ENCODE measurements at regions not wholly inside any gene's neighbourhood (a gene's known extent, or its start where the extent isn't known, plus 50 kb on each side); places are given as distances from the start of the nearest gene placed in this dataset.
A peak's percentile ranks its signal among the peaks of the same experiment; 100 is the strongest.

DNA sequence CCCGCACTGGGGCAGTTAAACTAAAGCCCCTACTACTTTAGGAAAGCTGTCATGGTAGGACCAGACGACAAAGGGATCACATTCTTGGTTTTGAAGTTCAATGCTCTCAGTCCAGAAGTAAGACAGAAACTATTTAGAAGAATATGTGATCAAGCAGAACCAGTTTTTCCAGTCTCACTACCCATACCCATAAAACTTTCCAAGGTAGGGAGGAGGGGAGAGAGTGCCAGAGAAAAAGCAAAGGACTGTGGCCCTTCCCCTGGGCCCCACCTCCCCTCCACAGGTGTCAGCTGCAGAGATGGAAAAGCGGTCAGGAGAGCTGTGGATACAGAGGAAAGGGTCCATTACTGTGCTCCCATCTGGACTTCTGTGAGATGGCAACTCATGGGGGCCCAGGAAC lies 587.1 kb downstream of the SOX6 start:
- H3K4me2 ChIP-seq (ENCODE audit: low read depth, low read length): no peak overlapping the region
- H3K27me3 ChIP-seq (ENCODE audit: control insufficient read depth in 1 of 2, insufficient read depth in 2 of 2, low read length in 2 of 2): no peaks in the 10 kb centered on the region
- TF ChIP-seq GTF2F1 (IDR thresholded peaks at IDR 0.05; ENCODE audit: low read length) (no peak), ZNF883 (CRISPR knock-in tag; IDR thresholded peaks at IDR 0.05; ENCODE audit: not compliant biosample characterization) (no peak), NR2C2 (CRISPR knock-in tag; IDR thresholded peaks at IDR 0.05; ENCODE audit: borderline replicate concordance) (no peak), NFE2 (CRISPR knock-in tag; IDR thresholded peaks at IDR 0.05) (no peak), EED (CRISPR knock-in tag; IDR thresholded peaks at IDR 0.05) (no peak), RBFOX2 (IDR thresholded peaks at IDR 0.05; ENCODE audit: low read depth, low read length) (no peak), MXD4 (CRISPR knock-in tag; IDR thresholded peaks at IDR 0.05) (no peak)
- TF ChIP-seq, protein P1, sequence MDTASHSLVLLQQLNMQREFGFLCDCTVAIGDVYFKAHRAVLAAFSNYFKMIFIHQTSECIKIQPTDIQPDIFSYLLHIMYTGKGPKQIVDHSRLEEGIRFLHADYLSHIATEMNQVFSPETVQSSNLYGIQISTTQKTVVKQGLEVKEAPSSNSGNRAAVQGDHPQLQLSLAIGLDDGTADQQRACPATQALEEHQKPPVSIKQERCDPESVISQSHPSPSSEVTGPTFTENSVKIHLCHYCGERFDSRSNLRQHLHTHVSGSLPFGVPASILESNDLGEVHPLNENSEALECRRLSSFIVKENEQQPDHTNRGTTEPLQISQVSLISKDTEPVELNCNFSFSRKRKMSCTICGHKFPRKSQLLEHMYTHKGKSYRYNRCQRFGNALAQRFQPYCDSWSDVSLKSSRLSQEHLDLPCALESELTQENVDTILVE (CRISPR knock-in tag; IDR thresholded peaks at IDR 0.05): no peak
- H3K4me1 ChIP-seq (ENCODE audit: insufficient read depth, low read length): no peaks in the 10 kb centered on the region
- POLR2A ChIA-PET: no interaction called here
- H3K4me3 ChIP-seq (replicated peaks in 1 of 3; ENCODE audit: insufficient read depth in 1 of 3, low read depth in 2 of 3, low read length in 3 of 3): no peak overlapping the region
- H3K9ac ChIP-seq (ENCODE audit: insufficient read depth, low read depth, low read length): no peak overlapping the region
- no peak overlapping the region for H3K27ac ChIP-seq (ENCODE audit: extremely low read length, insufficient read depth, low read length)
- H3K9me3 ChIP-seq (ENCODE audit: low read length): no peaks in the 10 kb centered on the region
- FAIRE-seq: no peak
- BruUV-seq (replicated peaks): no TSS peak
- intact Hi-C loops (cut with micrococcal nuclease; ENCODE audit: unreplicated experiment) (no loop called here), in situ Hi-C loops (cut with HindIII; ENCODE audit: extremely low pct_ligation_motif_present, low pct_unique_long_range_greater_than_20kb) (no loop called here)
- CTCF ChIA-PET (ENCODE audit: low intra/inter-chr PET ratio, low total read pairs): no interaction called here
- no peaks in the 10 kb centered on the region for H3K36me3 ChIP-seq (replicated peaks in 1 of 2; ENCODE audit: control insufficient read depth in 1 of 2, insufficient read depth in 2 of 2, low read length in 2 of 2)
- WGBS (ENCODE audit: low lambda C conversion rate): 0% methylated on average over 3 of the region's 3 CpGs
- no peaks in the 10 kb centered on the region for H3K79me2 ChIP-seq (ENCODE audit: insufficient read depth, low read length)
- H4K20me1 ChIP-seq (ENCODE audit: insufficient read depth, low read length): no peaks in the 10 kb centered on the region
- DNase-seq (ENCODE audit: low spot score): no peak
- H2AFZ ChIP-seq (ENCODE audit: low read length): no peak overlapping the region
- ATAC-seq: no peak

DNA sequence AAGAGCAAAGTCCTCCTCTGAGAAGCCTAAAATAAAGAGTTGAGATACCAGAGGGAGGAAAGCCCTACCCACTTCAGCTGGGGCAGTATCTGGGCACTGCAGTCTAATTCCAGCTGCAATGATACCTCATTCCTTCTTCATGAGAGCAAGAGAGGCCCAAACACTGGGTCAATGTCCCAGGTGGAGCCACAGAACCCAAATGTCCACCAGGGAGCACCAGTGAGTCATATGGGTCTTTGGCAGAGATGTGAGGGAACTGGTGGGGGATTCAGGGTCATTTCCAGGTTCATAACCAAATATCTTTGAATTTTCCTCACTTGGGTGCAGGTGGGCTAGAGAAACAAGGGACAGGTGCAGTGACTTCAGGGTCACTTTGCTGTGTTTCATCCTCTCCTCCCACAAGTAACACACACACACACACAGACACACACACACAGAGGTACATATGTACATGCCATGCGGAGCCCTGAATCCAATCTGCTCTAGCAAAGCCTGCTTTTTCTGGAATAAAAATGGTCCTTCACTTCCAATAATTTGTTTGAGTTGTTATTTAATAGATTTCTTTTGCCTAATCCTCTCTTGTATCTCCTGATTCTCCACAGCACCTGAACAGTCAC lies 585.4 kb downstream of the SOX6 start:
- no peak for FAIRE-seq
- H3K4me2 ChIP-seq (ENCODE audit: low read depth, low read length): no peak overlapping the region
- no peaks in the 10 kb centered on the region for H4K20me1 ChIP-seq (ENCODE audit: insufficient read depth, low read length)
- peak; percentile 25 for DNase-seq (ENCODE audit: low spot score)
- no TSS peak for BruUV-seq (replicated peaks)
- no peak overlapping the region for H3K4me3 ChIP-seq (replicated peaks in 1 of 3; ENCODE audit: insufficient read depth in 1 of 3, low read depth in 2 of 3, low read length in 3 of 3)
- H3K79me2 ChIP-seq (ENCODE audit: insufficient read depth, low read length): no peaks in the 10 kb centered on the region
- POLR2A ChIA-PET: no interaction called here
- CTCF ChIA-PET (ENCODE audit: low intra/inter-chr PET ratio, low total read pairs): interaction anchor here (1.1 kb wide), 1 partner anchor 842 kb away, joined by 3 read pairs; no protein-coding TSS in a partner anchor
- ATAC-seq: peak; percentile 81
- in situ Hi-C loops (cut with HindIII; ENCODE audit: extremely low pct_ligation_motif_present, low pct_unique_long_range_greater_than_20kb) (no loop called here), intact Hi-C loops (cut with micrococcal nuclease; ENCODE audit: unreplicated experiment) (loop anchor here (2.0 kb wide), 1 partner anchor 120 kb away; no protein-coding TSS in a partner anchor)
- no peaks in the 10 kb centered on the region for H3K27me3 ChIP-seq (ENCODE audit: control insufficient read depth in 1 of 2, insufficient read depth in 2 of 2, low read length in 2 of 2)
- H3K27ac ChIP-seq (ENCODE audit: extremely low read length, insufficient read depth, low read length): no peak overlapping the region
- H3K4me1 ChIP-seq (ENCODE audit: insufficient read depth, low read length): no peaks in the 10 kb centered on the region
- H3K36me3 ChIP-seq (replicated peaks in 1 of 2; ENCODE audit: control insufficient read depth in 1 of 2, insufficient read depth in 2 of 2, low read length in 2 of 2): no peaks in the 10 kb centered on the region
- no peaks in the 10 kb centered on the region for H3K9me3 ChIP-seq (ENCODE audit: low read length)
- WGBS (ENCODE audit: low lambda C conversion rate): 81% methylated on average over 1 of the region's 1 CpG
- H2AFZ ChIP-seq (ENCODE audit: low read length): no peak overlapping the region
- no peak overlapping the region for H3K9ac ChIP-seq (ENCODE audit: insufficient read depth, low read depth, low read length)
- no peak for TF ChIP-seq MXD4 (CRISPR knock-in tag; IDR thresholded peaks at IDR 0.05)
- TF ChIP-seq, protein P2, sequence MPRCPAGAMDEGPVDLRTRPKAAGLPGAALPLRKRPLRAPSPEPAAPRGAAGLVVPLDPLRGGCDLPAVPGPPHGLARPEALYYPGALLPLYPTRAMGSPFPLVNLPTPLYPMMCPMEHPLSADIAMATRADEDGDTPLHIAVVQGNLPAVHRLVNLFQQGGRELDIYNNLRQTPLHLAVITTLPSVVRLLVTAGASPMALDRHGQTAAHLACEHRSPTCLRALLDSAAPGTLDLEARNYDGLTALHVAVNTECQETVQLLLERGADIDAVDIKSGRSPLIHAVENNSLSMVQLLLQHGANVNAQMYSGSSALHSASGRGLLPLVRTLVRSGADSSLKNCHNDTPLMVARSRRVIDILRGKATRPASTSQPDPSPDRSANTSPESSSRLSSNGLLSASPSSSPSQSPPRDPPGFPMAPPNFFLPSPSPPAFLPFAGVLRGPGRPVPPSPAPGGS (CRISPR knock-in tag; IDR thresholded peaks at IDR 0.05): no peak
- TF ChIP-seq XRCC5 (optimal IDR thresholded peaks at IDR 0.05; ENCODE audit: low read length): peak; percentile 26
- TF ChIP-seq, protein P3, sequence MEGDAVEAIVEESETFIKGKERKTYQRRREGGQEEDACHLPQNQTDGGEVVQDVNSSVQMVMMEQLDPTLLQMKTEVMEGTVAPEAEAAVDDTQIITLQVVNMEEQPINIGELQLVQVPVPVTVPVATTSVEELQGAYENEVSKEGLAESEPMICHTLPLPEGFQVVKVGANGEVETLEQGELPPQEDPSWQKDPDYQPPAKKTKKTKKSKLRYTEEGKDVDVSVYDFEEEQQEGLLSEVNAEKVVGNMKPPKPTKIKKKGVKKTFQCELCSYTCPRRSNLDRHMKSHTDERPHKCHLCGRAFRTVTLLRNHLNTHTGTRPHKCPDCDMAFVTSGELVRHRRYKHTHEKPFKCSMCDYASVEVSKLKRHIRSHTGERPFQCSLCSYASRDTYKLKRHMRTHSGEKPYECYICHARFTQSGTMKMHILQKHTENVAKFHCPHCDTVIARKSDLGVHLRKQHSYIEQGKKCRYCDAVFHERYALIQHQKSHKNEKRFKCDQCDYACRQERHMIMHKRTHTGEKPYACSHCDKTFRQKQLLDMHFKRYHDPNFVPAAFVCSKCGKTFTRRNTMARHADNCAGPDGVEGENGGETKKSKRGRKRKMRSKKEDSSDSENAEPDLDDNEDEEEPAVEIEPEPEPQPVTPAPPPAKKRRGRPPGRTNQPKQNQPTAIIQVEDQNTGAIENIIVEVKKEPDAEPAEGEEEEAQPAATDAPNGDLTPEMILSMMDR (CRISPR knock-in tag; IDR thresholded peaks at IDR 0.05): peak; percentile 54
- no peak for TF ChIP-seq MED1 (CRISPR knock-in tag; IDR thresholded peaks at IDR 0.05)
- TF ChIP-seq ZSCAN31 (CRISPR knock-in tag; IDR thresholded peaks at IDR 0.05; ENCODE audit: low read depth): no peak
- TF ChIP-seq ZNF564 (CRISPR knock-in tag; IDR thresholded peaks at IDR 0.05): no peak
- TF ChIP-seq, protein P4, sequence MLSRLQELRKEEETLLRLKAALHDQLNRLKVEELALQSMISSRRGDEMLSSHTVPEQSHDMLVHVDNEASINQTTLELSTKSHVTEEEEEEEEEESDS (CRISPR knock-in tag; IDR thresholded peaks at IDR 0.05; ENCODE audit: borderline replicate concordance): no peak
- peak; percentile 32; the same call in 1 of the 2 replicates for TF ChIP-seq STAG1 (CRISPR knock-in tag; IDR thresholded peaks at IDR 0.05)
